WERI-Rb-1 (cell line): ENCODE measurements at regions not wholly inside any gene's neighbourhood (a gene's known extent, or its start where the extent isn't known, plus 50 kb on each side); places are given as distances from the start of the nearest gene placed in this dataset.

Experiments used
- DNase-seq: peaks from one replicate; pipeline ENCODE4 v3.0.0-alpha.2; 2020
- H3K27ac ChIP-seq: fragments of 250-450 bp; sonication (Bioruptor Pico); 2 replicates; pipeline ENCODE4 v1.5.1; 2020; ENCODE audit warnings: mild to moderate bottlenecking, moderate library complexity
- H3K27me3 ChIP-seq: fragments of 250-450 bp; sonication (Bioruptor Pico); 2 replicates; pipeline ENCODE4 v1.5.1; 2021; ENCODE audit warnings: mild to moderate bottlenecking, low read depth, moderate library complexity; ENCODE audit not compliant: insufficient read depth, severe bottlenecking
- H3K36me3 ChIP-seq: fragments of 250-450 bp; sonication (Bioruptor Pico); 2 replicates; pipeline ENCODE4 v1.5.1; 2020; ENCODE audit warnings: mild to moderate bottlenecking, moderate library complexity
- H3K4me3 ChIP-seq: 2 replicates; pipeline ENCODE4 v1.5.1; 2011; ENCODE audit warnings: low read depth, mild to moderate bottlenecking, control low read depth, low read length
- H3K9me3 ChIP-seq: fragments of 250-450 bp; sonication (Bioruptor Pico); 2 replicates; pipeline ENCODE4 v1.5.1; 2021; ENCODE audit warnings: mild to moderate bottlenecking, moderate library complexity; ENCODE audit not compliant: severe bottlenecking
- CTCF ChIP-seq: IDR thresholded peaks from 2 replicates; pipeline ENCODE4 v1.5.1; 2011; ENCODE audit warnings: low read depth, mild to moderate bottlenecking, control low read depth, inconsistent platforms, low read length

DNA sequence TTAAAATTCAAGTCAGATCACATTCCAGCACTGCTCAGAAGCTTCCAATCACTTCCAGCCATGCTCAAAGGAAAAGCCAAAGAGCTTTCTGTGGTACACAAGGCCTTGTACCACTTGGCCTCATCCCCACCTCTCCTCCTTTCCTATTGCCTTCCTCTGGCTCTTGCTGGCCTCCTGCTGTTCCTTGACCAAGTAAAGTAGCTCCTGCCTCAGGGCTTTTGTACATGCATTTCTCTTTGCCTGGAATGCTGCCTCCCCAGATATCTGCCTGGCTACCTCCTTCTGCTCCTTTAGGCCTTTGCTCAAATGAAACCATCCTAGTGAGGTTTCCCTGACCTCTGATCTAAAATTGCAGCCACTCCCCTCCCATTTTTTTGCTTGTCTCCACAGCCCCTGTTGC lies 51.2 kb upstream of the TCL1B start:
- no peak overlapping the region for H3K27ac ChIP-seq
- no peak for TF ChIP-seq CTCF
- no peaks in the 10 kb centered on the region for H3K27me3 ChIP-seq
- peaks cover 4% of the 10 kb centered on the region for H3K9me3 ChIP-seq
- DNase-seq = no peak
- H3K4me3 ChIP-seq = no peak overlapping the region
- H3K36me3 ChIP-seq = no peaks in the 10 kb centered on the region
